ENCODE measurements at regions not wholly inside any gene's neighbourhood (a gene's known extent, or its start where the extent isn't known, plus 50 kb on each side); places are given as distances from the start of the nearest gene placed in this dataset.

DNA sequence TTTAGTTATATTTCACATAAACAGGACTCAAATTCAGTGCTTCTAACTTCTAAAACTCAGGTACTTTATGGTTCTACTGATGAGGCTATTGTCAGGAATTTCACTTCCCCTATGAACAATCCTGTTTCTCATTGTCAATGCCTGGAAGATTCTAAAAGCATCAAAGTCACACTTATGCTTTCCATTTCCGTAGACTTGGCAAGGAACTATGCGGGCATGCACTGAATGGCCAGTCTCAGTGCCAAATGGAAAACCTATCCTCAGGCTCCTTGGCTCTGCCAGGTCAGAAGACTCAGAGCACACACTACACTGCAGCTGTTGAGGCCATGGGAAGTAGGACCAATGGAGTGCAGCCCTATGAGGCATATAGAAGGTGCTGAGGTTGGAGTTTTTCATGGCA is 97.0 kb upstream of the PTPN13 start:
- TF ChIP-seq GATA3 (IDR thresholded peaks at IDR 0.05; ENCODE audit: low read depth, low read length) (no peak), GATA2 (IDR thresholded peaks at IDR 0.05; ENCODE audit: low read depth, low read length) (no peak)

Measured in SH-SY5Y (cell line).